Endothelial cell of umbilical vein (primary cell): ENCODE measurements at regions not wholly inside any gene's neighbourhood (a gene's known extent, or its start where the extent isn't known, plus 50 kb on each side); places are given as distances from the start of the nearest gene placed in this dataset.

Source experiments
- BruUV-seq: library from RNA; stranded (reverse); fragments of 400-500 nt; replicated peaks from 2 replicates; lab custom pipeline; 2021; lab: Mats Ljungman, UMichigan
- CTCF ChIA-PET: fragments of 300-600, 350-600 bp; sonication (Branson Sonifier 250); formaldehyde crosslinking; loops from one replicate; lab custom pipeline; 2021; ENCODE audit warnings: antibody characterized with exemption, inconsistent platforms; lab: Charles Lee
- POLR2A ChIA-PET: fragments of 300-600, 350-600 bp; sonication (Branson Sonifier 250); formaldehyde crosslinking; loops from one replicate; lab custom pipeline; 2021; ENCODE audit warnings: antibody characterized with exemption, inconsistent platforms; lab: Charles Lee
- DNase-seq: peaks from one replicate; pipeline ENCODE4 v3.0.0-alpha.2; 2011; ENCODE audit warnings: low read depth, low spot score
- FAIRE-seq: peaks from 2 replicates; lab custom pipeline; 2011; peaks lifted over from hg19 to GRCh38; lab: Jason Lieb, UNC
- H2AFZ ChIP-seq: 2 replicates; pipeline ENCODE4 v1.6.0; 2012; ENCODE audit warnings: low read depth, low read length, control low read depth, inconsistent platforms
- H3K27ac ChIP-seq: 2 replicates; pipeline ENCODE4 v1.5.1; 2011; ENCODE audit warnings: low read depth, mild to moderate bottlenecking, control low read depth, low read length, moderate library complexity; ENCODE audit not compliant: insufficient read depth
- H3K27me3 ChIP-seq, 2 experiments: 2 replicates each; pipeline versions ENCODE4 v1.6.0 to v1.6.1; 2011; ENCODE audit warnings: low read length in 2 of 2, mixed read lengths in 1 of 2; ENCODE audit not compliant: control insufficient read depth in 2 of 2, insufficient read depth in 2 of 2
- H3K36me3 ChIP-seq, 2 experiments: 2 replicates in 1 of 2; 3 replicates in 1 of 2; pipeline ENCODE4 v1.5.1; 2011; ENCODE audit warnings: low read length in 2 of 2, mild to moderate bottlenecking in 1 of 2, moderate library complexity in 1 of 2; ENCODE audit not compliant: control insufficient read depth in 2 of 2, insufficient read depth in 2 of 2; ENCODE audit errors: extremely low read depth in 1 of 2
- H3K4me1 ChIP-seq: 3 replicates; pipeline ENCODE4 v1.5.1; 2011; ENCODE audit warnings: mild to moderate bottlenecking, low read length; ENCODE audit not compliant: control insufficient read depth, insufficient read depth; ENCODE audit errors: extremely low read depth
- H3K4me2 ChIP-seq: 2 replicates; pipeline ENCODE4 v1.6.1; 2011; ENCODE audit warnings: low read length, control low read depth, mixed read lengths; ENCODE audit not compliant: insufficient read depth
- H3K4me3 ChIP-seq, 3 experiments: fragments of 200-600 bp in 1 of 3; sonication (generic), shearing (Covaris generic) in 1 of 3; replicated peaks in 1 of 3; 2 replicates each; pipeline ENCODE4 v1.5.1; 2011 to 2016; ENCODE audit warnings: control low read depth in 3 of 3, low read length in 3 of 3, mild to moderate bottlenecking in 2 of 3, inconsistent platforms in 1 of 3, low read depth in 1 of 3, moderate library complexity in 1 of 3; ENCODE audit not compliant: insufficient read depth in 1 of 3
- H3K79me2 ChIP-seq: 2 replicates; pipeline ENCODE4 v1.6.0; 2012; ENCODE audit warnings: low read length, inconsistent platforms; ENCODE audit not compliant: control insufficient read depth, insufficient read depth
- H3K9ac ChIP-seq: replicated peaks from 2 replicates; pipeline ENCODE3; 2011; ENCODE audit warnings: low read length, control low read depth; ENCODE audit not compliant: insufficient read depth; ENCODE audit errors: extremely low read depth
- H3K9me1 ChIP-seq: replicated peaks from 3 replicates; pipeline ENCODE4 v1.6.0; 2011; ENCODE audit warnings: mild to moderate bottlenecking, low read length; ENCODE audit not compliant: control insufficient read depth, insufficient read depth; ENCODE audit errors: extremely low read depth
- H3K9me3 ChIP-seq: replicated peaks from 2 replicates; pipeline ENCODE4 v1.5.1; 2012; ENCODE audit warnings: low read length, inconsistent platforms; ENCODE audit not compliant: control insufficient read depth, insufficient read depth
- H4K20me1 ChIP-seq: replicated peaks from 2 replicates; pipeline ENCODE3; 2011; ENCODE audit warnings: mild to moderate bottlenecking, low read length; ENCODE audit not compliant: control insufficient read depth, insufficient read depth; ENCODE audit errors: extremely low read depth
- CTCF ChIP-seq, 2 donors: IDR thresholded peaks; 1 replicate in 1 of 2; 2 replicates in 1 of 2; pipeline ENCODE4 v1.5.1; 2011; ENCODE audit warnings: low read length in 2 of 2, mild to moderate bottlenecking in 2 of 2, moderate library complexity in 2 of 2, control low read depth in 1 of 2, inconsistent platforms in 1 of 2, low read depth in 1 of 2; ENCODE audit not compliant: insufficient read depth in 1 of 2; ENCODE audit errors: extremely low read depth in 1 of 2
- EZH2 ChIP-seq: IDR thresholded peaks from 2 replicates; pipeline ENCODE4 v1.6.1; 2012; ENCODE audit warnings: borderline replicate concordance, low read depth, mild to moderate bottlenecking, moderate library complexity, low read length, inconsistent platforms; ENCODE audit not compliant: severe bottlenecking
- FOS ChIP-seq: IDR thresholded peaks from 2 replicates; pipeline ENCODE4 v1.6.1; 2011; ENCODE audit warnings: mild to moderate bottlenecking, low read length, moderate library complexity, borderline replicate concordance; ENCODE audit not compliant: insufficient read depth
- GATA2 ChIP-seq: IDR thresholded peaks from 2 replicates; pipeline ENCODE4 v1.7.0; 2011; ENCODE audit warnings: low read depth, mild to moderate bottlenecking, moderate library complexity, mixed read lengths, low read length; ENCODE audit not compliant: insufficient read length, insufficient read depth
- JUN ChIP-seq: IDR thresholded peaks from 2 replicates; pipeline ENCODE4 v1.6.1; 2011; ENCODE audit warnings: borderline replicate concordance, low read depth; ENCODE audit not compliant: insufficient read length, insufficient read depth
- MAX ChIP-seq: IDR thresholded peaks from 2 replicates; pipeline ENCODE4 v1.6.1; 2011; ENCODE audit not compliant: insufficient read depth, insufficient read length
- MYC ChIP-seq: IDR thresholded peaks from one replicate; pipeline ENCODE4 v1.6.1; 2011; ENCODE audit warnings: mild to moderate bottlenecking, low read depth, low read length
- POLR2A ChIP-seq: IDR thresholded peaks from 2 replicates; pipeline ENCODE4 v1.6.1; 2012; ENCODE audit warnings: low read depth, mild to moderate bottlenecking, control low read depth, low read length
- POLR2AphosphoS5 ChIP-seq: IDR thresholded peaks from 2 replicates; pipeline ENCODE4 v1.6.1; 2012; ENCODE audit warnings: low read depth, mild to moderate bottlenecking, control low read depth, low read length, moderate library complexity; ENCODE audit not compliant: insufficient read depth
- dilution Hi-C: fragments of 300-500 bp; cut with MboI; formaldehyde crosslinking; loops from one replicate; pipeline ENCODE4 v1.15.0; 2019; ENCODE audit warnings: low sequenced_read_pairs; ENCODE audit not compliant: extremely low pct_ligation_motif_present
- intact Hi-C: fragments of 100-400 bp; cut with micrococcal nuclease; formaldehyde crosslinking; loops from one replicate; pipeline ENCODE4 v1.10.0; 2022

GRCh38 chr4:130110770-130111169 is 1014.8 kb downstream of the C4orf33 start:
- H3K9me3 ChIP-seq, result no peaks in the 10 kb centered on the region
- ChIA-PET POLR2A (no interaction called here), CTCF (no interaction called here)
- H3K79me2 ChIP-seq, result no peaks in the 10 kb centered on the region
- H4K20me1 ChIP-seq, result no peaks in the 10 kb centered on the region
- H3K9me1 ChIP-seq, result no peaks in the 10 kb centered on the region
- H3K9ac ChIP-seq, result no peak overlapping the region
- H3K4me1 ChIP-seq, result no peaks in the 10 kb centered on the region
- no peaks in the 10 kb centered on the region for H3K36me3 ChIP-seq
- dilution Hi-C loops (no loop called here), intact Hi-C loops (no loop called here)
- TF ChIP-seq POLR2AphosphoS5 (no peak), MAX (no peak), FOS (no peak), MYC (no peak), EZH2 (no peak), JUN (no peak), GATA2 (no peak), CTCF (IDR thresholded peaks at IDR 0.05; ENCODE audit: extremely low read depth in 1 of 2, insufficient read depth in 1 of 2, low read depth in 1 of 2, low read length in 2 of 2) (no peak), POLR2A (no peak)
- FAIRE-seq (no peak), DNase-seq (no peak)
- H3K27me3 ChIP-seq, result no peaks in the 10 kb centered on the region
- H3K4me3 ChIP-seq, result no peak overlapping the region
- no peak overlapping the region for H3K27ac ChIP-seq
- BruUV-seq, result no TSS peak
- no peak overlapping the region for H2AFZ ChIP-seq
- H3K4me2 ChIP-seq, result no peak overlapping the region
